Endodermal cell (in vitro differentiated cells): ENCODE measurements at regions not wholly inside any gene's neighbourhood (a gene's known extent, or its start where the extent isn't known, plus 50 kb on each side); places are given as distances from the start of the nearest gene placed in this dataset.

Source experiments
- DNase-seq: peaks from one replicate; pipeline ENCODE4 v3.0.0-alpha.2; 2017
- H3K27ac ChIP-seq: 2 replicates; pipeline ENCODE4 v1.5.1; 2013; ENCODE audit warnings: mild to moderate bottlenecking, low read depth, low read length, moderate library complexity
- H3K27me3 ChIP-seq: 2 replicates; pipeline ENCODE4 v1.6.1; 2013; ENCODE audit warnings: mild to moderate bottlenecking, low read length, moderate library complexity; ENCODE audit not compliant: insufficient read depth, control insufficient read depth, poor library complexity, severe bottlenecking
- H3K36me3 ChIP-seq: 2 replicates; pipeline ENCODE4 v1.7.0; 2013; ENCODE audit warnings: mild to moderate bottlenecking, low read length, moderate library complexity; ENCODE audit not compliant: control insufficient read depth, insufficient read depth
- H3K4me1 ChIP-seq: one replicate; pipeline ENCODE4 v1.7.0; 2013; ENCODE audit warnings: low read length; ENCODE audit not compliant: control insufficient read depth, insufficient read depth
- H3K4me3 ChIP-seq: 2 replicates; pipeline ENCODE4 v1.5.1; 2013; ENCODE audit warnings: mild to moderate bottlenecking, low read length, moderate library complexity
- H3K9ac ChIP-seq: 2 replicates; pipeline ENCODE4 v1.6.1; 2013; ENCODE audit warnings: mild to moderate bottlenecking, low read length, moderate library complexity; ENCODE audit not compliant: poor library complexity, severe bottlenecking; ENCODE audit errors: extremely low read depth
- H3K9me3 ChIP-seq: 2 replicates; pipeline ENCODE4 v1.6.1; 2013; ENCODE audit warnings: mild to moderate bottlenecking, low read length, moderate library complexity; ENCODE audit not compliant: control insufficient read depth
- H3K27ac Mint-ChIP-seq: 2 replicates; pipeline ENCODE4 v1.8.0; 2020; ENCODE audit warnings: mixed read lengths
- H3K27me3 Mint-ChIP-seq: 2 replicates; pipeline ENCODE4 v1.8.0; 2021; ENCODE audit warnings: mild to moderate bottlenecking, mixed read lengths; ENCODE audit not compliant: insufficient read depth
- H3K36me3 Mint-ChIP-seq: 2 replicates; pipeline ENCODE4 v1.8.0; 2020; ENCODE audit warnings: low read depth, mixed read lengths
- H3K4me1 Mint-ChIP-seq: 2 replicates; pipeline ENCODE4 v1.8.0; 2020; ENCODE audit warnings: mixed read lengths
- H3K4me3 Mint-ChIP-seq: 2 replicates; pipeline ENCODE4 v1.8.0; 2020; ENCODE audit warnings: mild to moderate bottlenecking, moderate library complexity, mixed read lengths
- H3K9me3 Mint-ChIP-seq: 2 replicates; pipeline ENCODE4 v1.8.0; 2020; ENCODE audit warnings: mild to moderate bottlenecking, mixed read lengths
- CTCF ChIP-seq: fragments of 200-600 bp; sonication (generic); conservative IDR thresholded peaks from 2 replicates; pipeline ENCODE4 v1.5.0; 2021; ENCODE audit warnings: antibody characterized with exemption, mild to moderate bottlenecking
- WGBS, 2 experiments: methylation state at CpG; one replicate each; pipeline versions ENCODE4 v1.1.5 to v1.1.7; 2013; ENCODE audit warnings: missing lambda C conversion rate in 2 of 2, mixed read lengths in 1 of 2; ENCODE audit not compliant: insufficient coverage in 1 of 2, insufficient read length in 1 of 2; 5-methylcytosine and 5-hydroxymethylcytosine counted together

- WGBS, 2 experiments = 91 to 94% methylated on average over 5 to 9 of the region's 9 CpGs
- Mint-ChIP-seq H3K9me3 (peaks cover 8% of the 10 kb centered on the region), H3K4me1 (peaks cover 28% of the 10 kb centered on the region), H3K4me3 (no peak overlapping the region), H3K36me3 (no peaks in the 10 kb centered on the region), H3K27ac (no peak overlapping the region), H3K27me3 (no peaks in the 10 kb centered on the region)
- Histone ChIP-seq H3K4me1 (peaks cover 4% of the 10 kb centered on the region), H3K27ac (no peak overlapping the region), H3K4me3 (no peak overlapping the region), H3K27me3 (no peaks in the 10 kb centered on the region), H3K36me3 (no peaks in the 10 kb centered on the region), H3K9me3 (no peaks in the 10 kb centered on the region), H3K9ac (no peak overlapping the region)
- no peak for DNase-seq
- TF ChIP-seq CTCF = no peak
Observed at GRCh38 chr10:121648493-121648892, 50.2 kb upstream of the FGFR2 start.

GRCh38 chr10:121648059-121648458 lies 49.8 kb upstream of the FGFR2 start:
- H3K36me3 Mint-ChIP-seq = no peaks in the 10 kb centered on the region

More at GRCh38 chr10:121648059-121648458, 49.8 kb upstream of the FGFR2 start:
- no peaks in the 10 kb centered on the region for H3K27me3 Mint-ChIP-seq
- no peak overlapping the region for H3K27ac Mint-ChIP-seq
- Histone ChIP-seq H3K27ac (no peak overlapping the region), H3K36me3 (no peaks in the 10 kb centered on the region), H3K4me3 (no peak overlapping the region), H3K27me3 (no peaks in the 10 kb centered on the region), H3K4me1 (peaks cover 4% of the 10 kb centered on the region), H3K9me3 (no peaks in the 10 kb centered on the region), H3K9ac (no peak overlapping the region)
- WGBS, 2 experiments = 59 to 62% methylated on average over 5 to 7 of the region's 7 CpGs
- no peak for TF ChIP-seq CTCF
- H3K4me3 Mint-ChIP-seq = no peak overlapping the region
- DNase-seq = peak; percentile 70
- peaks cover 28% of the 10 kb centered on the region for H3K4me1 Mint-ChIP-seq
- H3K9me3 Mint-ChIP-seq = peaks cover 8% of the 10 kb centered on the region
